Right lobe of liver (tissue), 4 donors: ENCODE measurements at regions not wholly inside any gene's neighbourhood (a gene's known extent, or its start where the extent isn't known, plus 50 kb on each side); places are given as distances from the start of the nearest gene placed in this dataset.

ENCODE experiments used
- POLR2A ChIP-seq: fragments of 450-650 bp; IDR thresholded peaks from one replicate; pipeline ENCODE4 v1.6.1; 2017; ENCODE audit warnings: antibody characterized with exemption, mild to moderate bottlenecking
- TF ChIP-seq, protein P1 (sequence below), 4 donors: fragments of 200-600 bp in 3 of 4; fragments of 450-650 bp in 1 of 4; IDR thresholded peaks; one replicate each; pipeline versions ENCODE4 v1.5.1 to v1.8.0; 2016 to 2022; ENCODE audit warnings: antibody characterized with exemption in 4 of 4, mild to moderate bottlenecking in 2 of 4
- donor health status: DM: no; HTN: no; CAD: no.
- donor health status: DM: no; HTN: no; CAD: no.
- donor health status: DM: no; HTN: yes; CAD: no.

DNA sequence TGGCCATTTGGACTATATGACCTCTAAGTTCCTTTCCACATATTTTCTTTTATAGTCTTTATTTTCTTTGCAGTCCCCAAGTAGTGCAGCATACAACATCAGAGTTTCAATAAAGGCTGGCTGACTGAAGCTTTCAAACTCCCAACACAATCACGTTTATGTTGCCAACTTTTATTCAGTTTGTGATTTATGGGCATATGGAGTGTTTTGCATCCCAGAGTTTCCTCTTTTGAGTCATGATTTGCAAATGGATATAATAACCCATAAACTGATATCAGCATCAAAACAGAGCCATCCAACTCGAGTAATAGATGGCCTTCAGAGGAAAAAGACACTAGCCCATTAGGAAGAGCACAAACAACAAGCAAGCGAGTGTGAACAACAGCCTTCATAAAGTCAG is 414.0 kb downstream of the ELAVL2 start:
- TF ChIP-seq, protein P1, sequence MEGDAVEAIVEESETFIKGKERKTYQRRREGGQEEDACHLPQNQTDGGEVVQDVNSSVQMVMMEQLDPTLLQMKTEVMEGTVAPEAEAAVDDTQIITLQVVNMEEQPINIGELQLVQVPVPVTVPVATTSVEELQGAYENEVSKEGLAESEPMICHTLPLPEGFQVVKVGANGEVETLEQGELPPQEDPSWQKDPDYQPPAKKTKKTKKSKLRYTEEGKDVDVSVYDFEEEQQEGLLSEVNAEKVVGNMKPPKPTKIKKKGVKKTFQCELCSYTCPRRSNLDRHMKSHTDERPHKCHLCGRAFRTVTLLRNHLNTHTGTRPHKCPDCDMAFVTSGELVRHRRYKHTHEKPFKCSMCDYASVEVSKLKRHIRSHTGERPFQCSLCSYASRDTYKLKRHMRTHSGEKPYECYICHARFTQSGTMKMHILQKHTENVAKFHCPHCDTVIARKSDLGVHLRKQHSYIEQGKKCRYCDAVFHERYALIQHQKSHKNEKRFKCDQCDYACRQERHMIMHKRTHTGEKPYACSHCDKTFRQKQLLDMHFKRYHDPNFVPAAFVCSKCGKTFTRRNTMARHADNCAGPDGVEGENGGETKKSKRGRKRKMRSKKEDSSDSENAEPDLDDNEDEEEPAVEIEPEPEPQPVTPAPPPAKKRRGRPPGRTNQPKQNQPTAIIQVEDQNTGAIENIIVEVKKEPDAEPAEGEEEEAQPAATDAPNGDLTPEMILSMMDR (IDR thresholded peaks at IDR 0.05) = no peak
- TF ChIP-seq POLR2A = no peak
